HT1080 (cell line): ENCODE measurements at regions not wholly inside any gene's neighbourhood (a gene's known extent, or its start where the extent isn't known, plus 50 kb on each side); places are given as distances from the start of the nearest gene placed in this dataset.

Experiments
- DNase-seq: peaks from one replicate; pipeline ENCODE4 v3.0.0-alpha.2; 2015; ENCODE audit warnings: low read depth

DNA sequence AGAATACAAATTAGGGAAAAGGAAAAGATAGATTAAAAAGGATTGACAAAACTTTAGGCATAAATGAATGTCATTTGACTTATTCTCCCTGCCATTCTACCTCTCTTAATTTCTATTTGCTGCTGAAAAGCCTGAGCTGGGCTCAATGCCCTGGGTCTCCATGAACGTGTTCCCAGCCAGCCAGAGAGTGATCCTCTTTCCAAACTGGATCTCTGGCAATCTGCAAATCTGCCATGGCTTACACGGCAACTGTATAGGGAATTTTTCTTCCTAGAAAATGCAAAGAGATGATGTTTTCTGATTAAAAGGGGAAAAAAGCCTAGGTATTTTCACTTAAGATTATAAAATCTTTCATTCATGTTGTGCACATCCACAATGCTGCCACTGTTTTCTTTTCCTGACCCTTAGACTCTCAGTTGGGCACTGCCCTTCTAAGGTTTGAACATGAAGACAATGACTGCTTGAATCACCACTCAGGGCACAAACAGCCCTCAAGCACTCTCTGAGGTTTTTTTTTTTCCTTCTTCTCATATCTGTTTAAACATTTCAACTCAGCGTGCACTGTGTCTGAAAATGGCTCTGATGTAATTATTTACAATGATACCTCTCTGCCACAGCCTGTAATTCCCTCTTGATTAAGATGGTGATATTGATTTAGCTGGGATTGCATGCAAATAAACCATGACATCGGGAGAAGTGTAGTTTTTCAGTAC is 60.3 kb downstream of the DACT1 start:
- DNase-seq: no peak

DNA sequence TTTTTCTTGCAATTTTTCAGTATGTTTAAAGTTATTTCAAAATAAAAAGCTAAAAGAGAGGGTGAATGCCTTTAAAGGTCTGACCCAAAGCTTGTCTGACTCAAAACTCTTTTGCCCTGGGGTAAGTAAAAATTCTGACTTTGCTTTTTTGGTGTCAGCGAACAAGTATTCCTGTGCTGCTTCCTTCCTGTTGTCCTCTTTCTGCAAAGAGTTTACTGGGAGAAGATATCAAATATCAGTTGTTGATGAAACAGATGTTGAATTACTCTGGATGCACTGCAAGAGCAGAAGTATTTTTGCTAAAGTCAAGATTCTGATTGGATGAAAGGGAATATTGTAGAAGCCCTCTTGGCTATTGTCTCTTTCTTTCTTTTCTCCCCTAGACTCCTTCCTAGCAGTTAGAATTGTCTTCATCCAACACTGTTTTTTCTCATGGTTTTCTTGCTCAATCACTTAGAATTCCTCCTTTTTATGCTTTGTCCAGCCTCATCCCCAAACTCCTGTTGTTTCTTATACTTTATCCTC is 62.0 kb downstream of the DACT1 start:
- DNase-seq: no peak

- DNase-seq: no peak
Observed at GRCh38 chr14:58701156-58701555, 63.4 kb downstream of the DACT1 start.

DNA sequence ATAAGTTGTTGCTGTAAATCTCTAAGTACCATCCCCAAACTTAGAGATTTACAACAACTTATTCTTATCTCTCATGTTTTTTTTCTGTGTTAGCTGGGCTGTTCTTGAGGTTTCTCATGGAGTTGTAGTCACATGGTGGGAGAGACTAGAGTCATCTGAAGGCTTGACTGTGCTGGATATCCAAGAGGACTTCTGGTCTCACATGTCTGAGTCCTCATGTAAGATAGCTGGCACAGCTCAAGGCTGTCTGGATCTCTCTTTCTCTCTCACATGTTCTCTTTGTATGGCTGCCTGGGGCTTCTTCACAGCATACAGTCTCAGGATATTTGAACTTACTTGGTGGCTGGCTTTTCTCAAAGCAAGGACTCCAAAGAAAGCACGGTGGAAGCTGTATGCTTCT is 63.8 kb downstream of the DACT1 start:
- no peak for DNase-seq

- DNase-seq: no peak
Observed at GRCh38 chr14:58702441-58703160, 64.8 kb downstream of the DACT1 start.

DNA sequence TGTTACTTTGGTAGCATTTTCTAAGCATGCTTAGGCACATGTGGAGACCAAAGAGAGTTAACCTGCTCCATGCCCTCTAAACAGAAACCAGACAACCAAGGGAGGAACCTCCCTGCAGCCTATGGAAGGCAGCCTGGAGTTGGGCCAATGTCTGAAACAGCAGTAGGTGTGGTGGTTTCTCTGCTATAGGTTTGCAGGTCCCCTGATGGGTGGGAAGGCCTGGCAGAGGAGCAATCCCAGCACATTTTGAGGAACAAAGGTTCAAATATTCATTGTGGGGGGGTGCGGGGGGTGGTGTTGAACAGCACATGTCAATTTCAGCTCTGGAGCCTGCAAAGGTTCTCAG is 65.4 kb downstream of the DACT1 start:
- no peak for DNase-seq

DNA sequence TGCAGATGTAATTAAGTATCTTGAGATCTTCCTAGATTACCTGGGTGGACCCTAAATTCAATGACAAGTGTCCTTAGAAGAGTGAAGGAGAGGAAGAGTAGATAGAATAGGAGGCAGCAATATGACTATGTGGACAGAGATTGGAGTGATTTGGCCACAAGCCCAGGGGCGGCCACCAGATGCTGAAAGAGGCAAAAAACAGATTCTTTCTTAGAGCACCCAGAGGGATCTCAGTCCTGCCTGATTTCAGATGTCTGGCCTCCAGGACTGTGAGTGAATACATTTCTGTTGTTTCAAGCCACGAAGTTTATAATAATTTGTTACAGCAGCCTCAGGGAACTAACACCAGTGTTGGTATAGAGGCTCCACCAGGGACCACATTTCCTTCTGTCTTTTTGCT is 67.3 kb downstream of the DACT1 start:
- DNase-seq: no peak

DNA sequence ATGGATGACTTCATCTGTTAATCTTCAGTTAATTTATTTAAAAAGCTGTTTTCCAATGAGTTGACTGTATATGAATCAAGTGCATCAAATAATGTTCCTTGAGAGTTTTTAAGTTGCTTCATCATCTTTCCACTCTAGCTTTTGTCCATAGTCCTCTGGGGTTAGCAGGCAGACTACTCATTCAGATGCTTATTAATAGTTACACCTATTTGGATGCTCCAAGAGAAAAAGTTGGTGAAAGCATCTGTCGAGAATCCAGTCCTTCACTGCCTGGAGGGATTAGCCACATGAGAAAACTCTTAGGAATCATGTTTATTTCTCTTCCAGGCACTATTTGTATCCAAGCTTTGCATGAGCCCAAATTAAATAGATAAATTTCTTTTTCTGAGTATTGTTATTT is 70.2 kb downstream of the DACT1 start:
- no peak for DNase-seq

- no peak for DNase-seq
Observed at GRCh38 chr14:58709949-58710348, 72.2 kb downstream of the DACT1 start.

- DNase-seq: no peak
Observed at GRCh38 chr14:58711382-58711781, 73.6 kb downstream of the DACT1 start.

DNA sequence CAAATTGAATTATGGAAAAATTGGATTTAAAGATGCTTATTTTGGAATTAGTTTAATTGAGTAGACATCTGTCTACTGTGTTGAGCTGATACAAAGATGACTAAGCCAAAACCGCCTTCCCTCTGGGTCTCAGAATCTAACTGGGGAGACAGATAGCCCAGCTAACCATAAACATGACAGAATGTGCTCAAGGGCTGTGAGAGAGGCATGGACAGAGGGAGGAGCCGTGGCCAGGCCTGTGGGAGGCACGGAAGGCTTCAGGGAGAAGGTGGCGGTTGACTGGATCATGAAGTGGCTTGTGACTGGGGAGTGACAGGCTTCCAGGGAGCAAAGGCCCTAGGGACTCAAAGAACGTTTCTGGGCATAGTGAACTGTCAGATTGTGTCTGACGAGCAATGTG is 74.6 kb downstream of the DACT1 start:
- no peak for DNase-seq

DNA sequence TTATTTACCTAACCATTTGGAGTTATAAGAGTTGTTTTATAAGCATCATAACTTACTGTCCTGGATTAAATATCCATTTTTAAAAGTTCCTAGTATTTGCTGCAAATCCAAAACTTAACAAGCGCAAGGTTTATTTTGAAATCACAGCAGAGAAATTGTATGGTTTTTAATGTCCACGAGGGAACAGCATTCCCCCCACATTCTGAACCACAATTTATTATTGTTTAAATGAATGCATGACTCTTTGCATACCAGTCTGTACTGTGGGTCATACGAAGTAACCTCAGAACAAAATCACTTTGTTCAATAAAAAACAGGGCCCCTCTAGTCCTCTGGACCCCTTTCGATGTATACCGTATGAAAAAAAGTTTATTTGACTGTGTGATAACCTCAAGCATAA is 75.9 kb downstream of the DACT1 start:
- DNase-seq: no peak

- DNase-seq: no peak
Observed at GRCh38 chr14:58716706-58717105, 78.9 kb downstream of the DACT1 start.

- DNase-seq: no peak
Observed at GRCh38 chr14:58717211-58717610, 79.4 kb downstream of the DACT1 start.

DNA sequence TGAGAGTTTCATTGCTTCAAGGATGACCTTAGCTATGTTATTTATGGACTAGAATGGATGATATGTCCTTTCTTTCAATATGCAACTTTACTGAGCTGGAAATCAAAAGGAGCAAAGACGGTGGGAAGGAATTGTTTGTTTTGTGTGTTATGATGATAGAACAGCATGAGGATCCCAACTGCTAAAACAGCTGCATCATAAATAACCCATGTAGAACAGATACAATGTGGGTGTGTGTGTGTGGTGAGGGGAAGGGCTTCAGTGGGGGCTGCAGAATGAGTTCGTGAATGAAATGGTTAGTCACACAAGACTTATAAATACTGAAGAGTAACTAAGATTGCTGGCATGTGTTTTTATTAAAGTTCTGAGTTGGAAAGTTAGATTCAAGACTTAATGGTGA is 80.1 kb downstream of the DACT1 start:
- DNase-seq: no peak

DNA sequence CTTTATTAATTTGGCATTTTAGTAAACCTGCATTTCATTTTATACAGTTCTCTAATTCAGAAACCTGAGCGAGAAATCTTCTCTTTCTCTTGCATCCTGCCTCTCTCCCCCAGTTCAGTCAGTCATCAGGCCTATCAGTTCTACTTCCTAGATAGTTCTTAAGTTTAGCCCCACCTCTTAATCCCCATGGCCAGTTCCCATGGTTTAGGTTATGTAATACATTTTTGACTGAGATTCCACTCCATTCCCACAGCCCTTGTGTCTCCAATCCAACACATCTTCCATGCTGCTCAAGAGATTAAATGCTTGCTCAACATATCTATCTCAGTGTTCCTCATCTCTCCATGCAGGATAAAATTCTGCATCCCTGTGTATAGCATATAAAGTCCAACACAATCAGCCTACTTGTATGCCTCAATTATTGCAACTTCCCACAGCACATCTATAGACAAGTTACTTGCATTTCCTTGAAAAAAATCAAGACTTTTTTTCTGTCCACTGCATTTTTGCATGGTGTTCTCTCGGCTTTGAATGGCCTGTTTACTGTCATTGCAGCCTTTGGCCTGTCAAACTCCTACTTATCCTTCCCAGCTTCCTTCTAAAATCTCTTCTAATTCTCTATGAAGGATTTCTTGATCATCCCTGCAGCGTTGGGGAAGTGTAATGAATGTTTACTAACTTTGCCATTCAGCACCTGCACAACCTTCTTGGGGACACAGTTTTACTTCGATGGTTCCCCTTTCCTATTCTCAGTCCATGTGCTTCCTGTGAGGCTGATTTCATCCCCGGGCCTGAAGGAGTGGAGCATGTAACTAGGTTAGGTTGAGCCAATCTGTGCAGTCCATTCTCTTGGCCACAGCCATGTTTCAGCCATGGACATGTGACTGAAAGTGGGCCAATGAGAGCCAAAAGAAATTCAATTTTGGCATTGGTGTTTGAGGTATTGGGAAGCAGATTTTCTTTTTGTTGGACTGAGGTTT is 80.8 kb downstream of the DACT1 start:
- no peak for DNase-seq

GRCh38 chr14:58721723-58722122 is 84.0 kb downstream of the DACT1 start:
- no peak for DNase-seq

- DNase-seq: no peak
Observed at GRCh38 chr14:58722441-58722840, 84.7 kb downstream of the DACT1 start.

DNA sequence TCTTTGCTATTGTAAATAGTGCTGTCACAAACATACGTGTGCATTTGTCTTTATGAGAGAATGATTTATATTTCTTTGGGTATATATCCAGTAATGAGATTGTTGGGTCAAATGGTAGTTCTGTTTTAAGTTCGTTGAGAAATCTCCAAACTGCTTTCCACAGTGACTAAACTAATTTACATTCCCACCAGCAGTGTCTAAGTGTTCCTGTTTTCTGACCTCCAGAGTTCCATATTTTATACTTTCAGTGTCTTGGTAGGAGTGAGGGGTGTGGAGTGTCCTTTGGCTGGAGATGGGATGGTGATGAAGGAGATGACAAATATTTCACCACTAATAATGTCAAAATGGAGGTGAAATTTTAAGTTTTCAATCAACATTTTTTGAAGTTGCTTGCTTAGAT is 86.4 kb downstream of the DACT1 start:
- no peak for DNase-seq

GRCh38 chr14:58724702-58725101 is 86.9 kb downstream of the DACT1 start:
- no peak for DNase-seq

DNA sequence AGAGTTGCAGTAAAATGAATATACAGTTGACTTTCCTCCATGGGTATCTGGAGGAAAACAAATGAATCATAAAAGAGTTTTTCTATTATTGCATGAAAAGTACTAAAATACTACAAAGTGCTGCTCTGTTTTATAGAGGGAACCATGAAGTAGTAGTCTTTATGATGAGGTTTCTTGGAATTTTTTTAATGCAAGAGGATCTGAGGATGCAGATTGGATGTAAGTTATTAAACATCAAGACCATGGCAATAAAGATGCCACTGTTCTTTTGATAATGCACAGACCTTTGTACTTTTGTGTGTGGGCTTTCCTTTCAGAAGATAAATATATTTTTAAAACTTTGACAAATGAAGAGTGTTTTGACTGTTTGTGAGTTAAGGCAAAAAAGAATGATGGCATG is 87.5 kb downstream of the DACT1 start:
- DNase-seq: no peak

DNA sequence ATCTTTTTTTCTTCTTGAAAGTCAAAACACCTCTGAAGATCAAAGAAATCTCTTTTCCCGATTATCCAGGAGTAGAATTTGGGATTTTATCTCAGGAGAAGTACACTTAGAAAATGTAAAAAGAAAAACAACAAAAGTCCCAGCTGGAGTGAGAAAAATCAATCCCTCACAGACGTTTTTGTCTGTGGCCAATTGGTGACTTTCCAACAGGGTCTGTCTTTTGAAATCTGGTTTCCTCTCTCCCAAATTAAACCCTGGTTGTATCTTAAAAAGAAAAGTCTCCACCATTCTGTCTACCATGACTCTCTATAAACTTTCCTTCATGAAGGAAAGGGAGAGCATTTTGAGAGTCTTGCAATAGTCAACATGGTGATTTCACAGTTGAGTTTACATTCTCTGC is 88.1 kb downstream of the DACT1 start:
- no peak for DNase-seq
